GM21423 (cell line): ENCODE measurements at regions not wholly inside any gene's neighbourhood (a gene's known extent, or its start where the extent isn't known, plus 50 kb on each side); places are given as distances from the start of the nearest gene placed in this dataset.
"Not testable (repeated sequence)": the region's sequence is repeated elsewhere in the genome, so short reads cannot be mapped to it uniquely, and the experiment has no call there.

Source experiments
- ATAC-seq: cut with Tn5 transposase; IDR thresholded peaks from one replicate; pipeline ENCODE4 v1.9.1; 2021; ENCODE audit warnings: mild to moderate bottlenecking, moderate library complexity; ENCODE audit not compliant: unreplicated experiment

DNA sequence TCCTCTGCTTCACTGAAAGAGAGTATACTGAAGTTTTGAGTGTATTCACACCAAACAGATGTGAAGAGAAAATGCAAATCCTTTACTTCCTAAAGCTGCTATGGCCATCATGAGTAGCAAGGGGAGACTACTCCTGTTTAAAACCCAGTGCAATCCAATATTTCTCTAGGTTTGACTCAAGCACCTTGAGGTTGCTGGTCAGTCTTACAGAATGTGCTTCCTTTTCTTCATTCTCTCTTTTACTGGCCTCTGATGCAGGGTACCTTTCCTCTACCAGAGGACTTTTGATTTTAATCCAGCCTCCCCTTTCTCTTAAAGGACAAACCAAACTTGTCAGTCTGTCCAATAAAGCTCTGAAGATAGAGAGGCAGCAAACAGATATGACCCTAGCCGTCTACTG, 98.1 kb upstream of the TLE4 start:
- ATAC-seq: no peak

DNA sequence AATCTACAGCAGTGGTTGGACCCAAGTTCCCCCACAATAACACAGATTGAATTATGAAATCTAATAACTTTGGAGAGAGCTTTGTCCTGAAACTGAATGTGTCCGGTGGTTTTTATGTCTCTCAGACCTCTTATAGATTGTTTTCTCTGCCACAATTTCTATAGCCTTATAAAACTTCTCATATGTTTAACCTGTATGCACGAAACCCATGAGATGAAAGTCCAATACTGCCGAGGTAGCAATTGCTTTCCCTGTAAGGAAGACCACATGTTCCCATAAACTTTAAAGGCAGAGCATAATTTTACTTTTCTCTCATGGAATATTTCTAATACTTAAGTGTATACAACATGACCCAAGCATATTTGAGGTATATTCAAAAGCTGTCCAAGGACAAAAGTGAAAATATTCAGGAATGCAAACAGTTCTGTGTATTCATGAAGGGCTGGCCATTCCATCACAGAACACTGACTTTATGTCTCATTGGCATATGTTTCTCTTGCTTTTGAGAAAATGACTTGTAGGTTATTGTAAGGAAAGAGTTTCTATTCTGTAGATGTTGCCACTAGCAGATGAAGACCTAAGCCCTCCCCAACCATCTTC, 94.4 kb upstream of the TLE4 start:
- ATAC-seq: no peak

DNA sequence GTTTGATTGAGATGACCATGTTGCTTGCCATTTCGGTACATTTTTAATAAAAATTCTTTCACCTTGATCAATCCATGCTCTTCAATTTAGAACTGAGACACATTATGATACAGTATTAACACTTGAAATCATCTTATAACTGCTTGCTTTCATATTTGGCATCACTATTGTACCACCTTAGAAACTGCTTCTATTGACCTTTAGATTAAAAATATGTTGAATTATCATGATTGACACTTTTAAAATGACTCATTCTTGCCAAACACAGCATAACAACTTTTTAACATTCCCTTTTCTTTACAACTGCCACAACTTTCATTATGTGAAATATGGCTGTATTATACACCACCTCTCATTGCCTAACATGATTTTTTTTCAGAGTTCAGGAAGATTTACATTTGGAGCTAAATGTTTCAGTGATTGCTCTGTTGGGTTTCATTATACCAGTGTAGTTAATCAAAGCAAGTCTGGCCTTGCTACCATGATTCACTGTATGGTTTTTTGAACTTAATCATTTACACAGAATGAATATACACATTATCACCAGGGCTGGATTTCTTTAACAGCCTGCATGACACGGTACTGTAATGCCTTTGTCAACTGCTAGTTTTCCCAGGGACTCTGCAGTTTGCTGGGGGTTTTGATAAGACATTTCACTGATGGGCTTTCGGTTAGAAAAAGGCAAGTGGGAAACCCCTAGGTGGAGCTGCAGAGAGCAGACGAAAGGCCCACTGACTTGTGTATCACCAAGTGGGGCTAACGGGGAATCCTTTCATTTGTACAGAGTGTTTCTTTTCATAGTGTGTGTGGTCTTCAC, 93.6 kb upstream of the TLE4 start:
- peak; percentile 61 for ATAC-seq

DNA sequence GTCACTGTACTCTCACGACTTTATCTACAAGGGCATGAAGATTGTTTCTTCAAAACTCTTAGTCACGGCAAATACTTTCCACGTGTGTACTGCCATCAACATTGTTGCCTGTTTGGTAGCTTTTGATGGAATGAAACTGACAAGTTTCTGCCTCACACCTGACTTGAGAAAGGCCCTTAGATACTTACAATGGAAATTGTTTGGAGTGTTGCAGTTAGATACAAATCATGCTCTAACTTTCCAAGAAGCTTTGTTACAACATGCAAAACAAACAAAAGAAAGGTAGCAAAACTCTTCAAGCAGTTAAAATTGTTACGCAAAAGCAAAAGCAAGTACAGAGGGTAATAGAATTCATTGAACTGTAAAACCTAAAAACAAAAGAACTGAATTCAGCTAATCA, 91.1 kb upstream of the TLE4 start:
- ATAC-seq: no peak

DNA sequence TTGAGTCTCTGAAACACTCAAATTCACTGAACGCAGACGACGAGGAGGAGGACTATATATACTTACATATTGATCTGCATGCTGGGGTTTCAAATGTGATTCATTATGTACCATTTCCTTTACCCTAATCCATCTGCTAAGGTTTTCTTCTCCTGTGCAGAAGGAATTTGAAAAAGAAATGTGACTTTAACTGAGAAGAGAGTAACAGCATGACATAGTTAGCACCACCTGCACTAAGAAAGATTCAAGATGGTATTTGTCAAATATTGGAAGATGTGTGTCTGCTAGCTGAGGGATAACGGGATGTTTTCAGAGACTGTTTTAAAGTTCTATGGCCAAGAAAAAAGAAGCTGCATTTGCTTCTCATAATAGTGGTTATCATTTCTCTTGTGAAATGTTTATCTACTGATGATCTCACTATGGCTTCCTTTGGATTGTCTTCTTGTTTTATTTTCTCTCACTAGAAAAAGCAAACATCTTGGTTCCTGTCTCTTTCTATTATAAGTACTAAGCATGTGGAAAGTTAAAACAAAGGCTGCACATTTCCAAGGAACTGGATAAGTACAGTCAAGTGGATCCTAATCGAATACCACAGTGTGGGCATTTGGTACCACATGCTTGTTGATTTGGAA, 89.8 kb upstream of the TLE4 start:
- ATAC-seq: no peak

DNA sequence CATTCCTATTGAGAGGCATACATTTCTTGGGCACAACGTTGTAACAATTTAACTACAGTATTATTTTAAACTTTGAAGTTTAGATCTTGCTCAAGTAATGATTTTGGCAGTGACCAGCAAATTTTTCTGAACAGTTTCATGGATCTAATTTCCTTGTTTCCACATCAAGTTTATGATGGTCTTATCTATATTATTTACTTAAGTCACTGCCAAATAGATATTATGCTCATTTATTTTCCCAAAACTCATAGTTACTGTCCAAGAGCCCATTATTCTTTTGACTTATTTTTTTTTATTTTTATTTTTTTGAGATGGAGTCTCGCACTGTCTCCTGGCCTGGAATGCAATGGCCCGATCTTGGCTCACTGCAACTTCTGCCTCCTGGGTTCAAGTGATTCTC, 86.5 kb upstream of the TLE4 start:
- ATAC-seq: no peak

DNA sequence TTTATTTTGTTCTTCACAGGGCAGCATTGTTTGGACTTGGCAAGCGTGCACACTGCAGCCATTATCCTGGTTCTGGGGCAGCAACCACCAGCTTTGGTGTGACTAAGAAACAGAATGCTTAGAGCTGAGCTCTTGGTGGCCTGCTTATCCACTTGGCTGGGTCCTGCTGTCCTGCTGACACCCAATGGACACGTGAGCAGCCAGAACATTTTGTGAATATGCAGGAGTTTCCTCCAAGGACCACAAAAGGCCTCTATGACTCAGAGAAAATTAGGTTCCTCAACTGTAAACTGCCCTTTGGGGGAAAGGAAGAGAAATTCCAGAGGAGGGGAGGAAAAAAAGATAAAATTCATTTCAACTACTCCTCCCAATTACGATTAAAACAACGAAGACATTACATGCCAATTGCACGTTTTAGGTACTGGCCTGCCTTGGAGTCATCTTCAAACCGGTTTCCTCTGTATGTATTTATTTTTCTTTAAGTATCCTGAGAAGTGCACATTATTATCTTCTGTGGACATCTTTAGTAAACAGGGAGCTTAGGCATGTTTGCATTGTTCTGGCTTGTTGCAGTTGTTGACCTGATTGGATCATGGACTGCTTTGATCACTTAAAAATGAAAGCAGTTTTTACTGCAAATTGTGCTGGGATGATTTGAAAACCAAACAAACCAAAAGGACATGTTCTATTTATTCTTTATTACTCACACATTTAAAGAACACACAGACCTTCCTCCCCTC, 82.3 kb upstream of the TLE4 start:
- no peak for ATAC-seq

DNA sequence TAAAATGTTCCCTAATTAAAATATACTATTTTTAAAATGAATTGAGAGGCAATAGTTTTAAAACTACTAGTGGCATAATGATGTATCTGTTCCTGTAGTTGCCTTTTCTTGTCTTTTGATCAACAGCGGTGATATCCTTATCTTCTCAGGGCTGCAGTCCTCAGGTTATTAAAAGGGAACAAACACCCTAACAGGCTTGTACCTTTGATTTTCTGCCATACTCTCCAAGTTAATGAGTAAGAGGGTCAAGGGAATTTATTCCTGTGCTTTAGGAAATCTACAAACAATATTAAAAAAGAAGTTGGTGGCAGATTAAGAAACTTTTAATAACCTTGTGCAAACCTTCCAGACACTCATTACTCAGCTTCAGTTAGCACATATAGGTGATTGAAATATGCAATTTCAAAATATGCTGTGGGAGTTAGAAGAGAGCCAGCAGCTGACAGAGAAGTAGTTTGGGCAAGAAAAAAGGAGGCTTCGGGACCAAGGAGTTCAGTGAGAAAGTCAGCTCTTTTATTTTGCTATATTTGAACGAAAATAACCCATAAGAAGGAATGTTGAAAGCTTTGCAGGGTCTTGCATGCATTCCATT, 81.0 kb upstream of the TLE4 start:
- ATAC-seq: no peak

DNA sequence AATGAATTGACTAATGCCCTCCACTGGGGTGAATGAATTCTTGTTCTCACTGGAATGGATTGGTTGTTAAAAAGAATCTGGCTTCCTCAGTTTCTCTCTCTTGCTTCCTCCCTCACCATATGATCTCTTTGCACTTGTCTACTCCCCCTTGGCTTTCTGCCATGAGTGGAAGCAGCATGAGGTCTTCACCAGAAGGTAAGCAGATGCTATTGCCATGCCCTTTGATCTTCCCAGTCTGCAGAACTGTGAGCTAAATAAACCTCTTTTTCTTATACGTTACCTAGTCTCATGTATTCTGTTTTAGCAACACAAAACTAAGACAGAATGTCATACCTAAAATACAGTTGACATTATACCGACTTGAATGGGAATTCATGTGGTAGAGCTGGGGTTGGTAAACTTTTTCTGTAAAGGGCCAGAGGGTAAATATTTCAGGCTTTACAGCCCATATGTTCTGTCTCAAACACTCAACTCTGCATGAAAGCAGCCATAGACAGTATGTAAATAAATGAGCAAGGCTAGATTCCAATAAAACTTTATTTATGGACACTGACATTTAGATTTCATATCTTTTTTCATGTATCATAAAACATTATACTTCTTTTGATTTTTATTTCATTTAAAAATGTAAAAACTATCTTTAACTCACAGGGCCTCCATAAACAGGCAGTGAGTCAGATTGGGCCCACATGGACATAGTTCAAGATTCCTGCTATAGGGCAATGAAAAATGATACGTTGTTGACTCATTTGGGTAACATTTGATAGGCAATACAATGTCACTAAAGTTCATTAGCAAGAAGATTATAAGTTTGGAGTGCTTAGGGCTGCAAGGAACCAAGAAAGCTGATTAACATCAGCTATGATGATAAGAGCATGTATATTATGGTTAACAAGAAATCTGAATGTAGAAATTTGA, 79.4 kb upstream of the TLE4 start:
- no peak for ATAC-seq

DNA sequence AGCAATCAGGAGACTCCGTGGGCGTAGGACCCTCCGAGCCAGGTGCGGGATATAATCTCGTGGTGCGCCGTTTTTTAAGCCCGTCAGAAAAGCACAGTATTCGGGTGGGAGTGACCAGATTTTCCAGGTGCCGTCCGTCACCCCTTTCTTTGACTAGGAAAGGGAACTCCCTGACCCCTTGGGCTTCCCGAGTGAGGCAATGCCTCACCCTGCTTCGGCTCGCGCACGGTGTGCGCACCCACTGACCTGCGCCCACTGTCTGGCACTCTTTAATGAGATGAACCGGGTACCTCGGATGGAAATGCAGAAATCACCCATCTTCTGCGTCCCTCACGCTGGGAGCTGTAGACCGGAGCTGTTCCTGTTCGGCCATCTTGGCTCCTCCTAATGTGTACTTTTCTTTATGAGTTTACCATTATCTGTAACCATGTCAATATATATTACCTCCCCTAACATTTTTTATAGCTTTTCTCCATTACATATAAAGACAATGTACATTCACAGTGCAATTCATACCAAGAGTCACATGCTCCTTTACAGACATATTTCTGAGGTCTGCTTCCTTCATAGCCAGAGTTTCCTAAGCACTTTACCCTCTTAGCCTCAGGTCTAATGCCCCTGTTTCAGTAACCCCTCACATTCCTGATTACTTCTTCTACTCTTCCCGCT, 71.4 kb upstream of the TLE4 start:
- not testable (repeated sequence) for ATAC-seq

DNA sequence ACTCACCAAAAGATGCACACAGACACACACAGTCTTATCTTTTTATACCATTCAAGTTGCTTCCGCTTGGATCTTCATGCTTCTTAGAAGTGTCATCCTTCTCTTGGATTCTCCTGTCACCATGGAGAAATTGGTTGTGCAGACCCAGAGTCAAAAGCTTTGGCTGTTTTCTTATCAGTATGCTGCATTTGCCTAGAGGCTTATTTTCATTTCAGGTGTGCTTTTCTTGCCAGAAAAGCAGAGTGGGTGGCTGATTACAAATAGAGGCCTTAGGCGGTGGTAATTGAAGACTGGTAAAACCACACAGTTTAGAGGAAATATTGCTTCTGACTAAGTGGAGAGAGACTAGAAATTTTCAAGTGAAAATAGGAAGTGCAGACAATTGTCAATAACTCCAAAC, 70.2 kb upstream of the TLE4 start:
- no peak for ATAC-seq

DNA sequence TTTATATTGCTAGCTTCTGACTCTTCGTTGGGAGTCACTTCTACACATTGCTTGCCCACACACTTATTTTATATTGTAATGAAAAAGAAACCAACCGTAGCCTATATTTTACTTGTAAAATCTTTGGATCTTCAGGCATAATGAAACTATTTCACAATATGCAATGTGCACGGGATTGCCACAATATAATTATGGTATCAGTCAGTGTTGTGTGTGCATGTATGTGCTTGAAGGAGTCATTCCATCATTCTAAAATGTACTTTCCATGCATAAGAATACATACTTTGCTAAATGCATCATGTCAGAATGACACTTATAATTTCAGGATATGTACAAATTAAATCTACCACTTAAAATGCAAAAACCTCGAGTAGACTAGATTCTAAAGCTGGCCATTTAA, 64.0 kb upstream of the TLE4 start:
- no peak for ATAC-seq

DNA sequence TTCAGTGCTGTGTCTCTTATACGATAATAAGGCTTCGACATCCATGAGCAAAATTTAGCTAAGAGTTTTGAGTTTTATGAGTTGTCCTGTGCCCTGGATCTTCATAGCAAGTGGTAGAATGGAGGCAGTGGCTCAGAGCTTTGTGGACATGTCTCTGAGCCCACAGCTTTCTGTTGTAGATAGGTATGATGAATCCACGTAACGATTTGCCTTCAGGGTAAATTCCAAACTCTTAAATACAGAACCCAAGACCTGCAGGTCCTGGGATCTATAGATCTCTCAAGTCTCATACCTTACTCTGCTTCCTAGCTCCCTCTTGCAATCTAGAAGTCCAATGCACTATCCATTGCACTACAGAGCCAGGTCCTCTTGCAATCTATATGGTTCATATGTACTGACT, 59.5 kb upstream of the TLE4 start:
- ATAC-seq: no peak
